HG02885 (cell line): ENCODE measurements at regions not wholly inside any gene's neighbourhood (a gene's known extent, or its start where the extent isn't known, plus 50 kb on each side); places are given as distances from the start of the nearest gene placed in this dataset.
A peak's percentile ranks its signal among the peaks of the same experiment; 100 is the strongest.

Experiments
- ATAC-seq: cut with Tn5 transposase; IDR thresholded peaks from one replicate; pipeline ENCODE4 v1.9.1; 2021; ENCODE audit warnings: mild to moderate bottlenecking; ENCODE audit not compliant: unreplicated experiment, poor library complexity

GRCh38 chr3:44068753-44069152, 172.9 kb upstream of the TOPAZ1 start:
- no peak for ATAC-seq

DNA sequence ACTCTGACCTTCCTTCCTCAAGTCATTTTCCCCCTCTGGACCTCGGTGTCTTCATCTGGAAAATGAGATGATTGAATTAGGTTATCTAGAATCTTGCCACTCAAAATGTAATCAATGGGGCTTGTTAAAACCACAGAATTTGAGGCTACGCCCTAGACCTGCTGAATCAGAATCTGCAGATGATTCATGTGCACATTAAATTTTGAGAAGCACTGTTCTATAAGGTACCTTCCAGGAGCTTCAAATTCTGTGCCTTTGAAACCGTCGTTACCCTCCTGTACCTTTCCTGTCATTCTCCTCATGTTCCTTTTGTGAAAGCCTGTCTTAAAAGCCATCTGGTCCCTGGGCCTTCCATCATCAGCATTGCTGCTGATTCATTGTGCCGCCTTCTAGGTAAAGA, 172.4 kb upstream of the TOPAZ1 start:
- ATAC-seq = no peak

- ATAC-seq = no peak
These were observed 170.7 kb upstream of the TOPAZ1 start for GRCh38 chr3:44070841-44071546.

- ATAC-seq = no peak
These were observed 168.8 kb upstream of the TOPAZ1 start for GRCh38 chr3:44072601-44073540.

- ATAC-seq = no peak
These were observed 167.5 kb upstream of the TOPAZ1 start for GRCh38 chr3:44074181-44074580.

GRCh38 chr3:44076221-44076829, 165.4 kb upstream of the TOPAZ1 start:
- ATAC-seq = no peak

- no peak for ATAC-seq
These were observed 164.4 kb upstream of the TOPAZ1 start for GRCh38 chr3:44077267-44077666.

GRCh38 chr3:44078863-44079262, 162.8 kb upstream of the TOPAZ1 start:
- ATAC-seq = no peak

- ATAC-seq = no peak
These were observed 161.8 kb upstream of the TOPAZ1 start for GRCh38 chr3:44079916-44080315.

DNA sequence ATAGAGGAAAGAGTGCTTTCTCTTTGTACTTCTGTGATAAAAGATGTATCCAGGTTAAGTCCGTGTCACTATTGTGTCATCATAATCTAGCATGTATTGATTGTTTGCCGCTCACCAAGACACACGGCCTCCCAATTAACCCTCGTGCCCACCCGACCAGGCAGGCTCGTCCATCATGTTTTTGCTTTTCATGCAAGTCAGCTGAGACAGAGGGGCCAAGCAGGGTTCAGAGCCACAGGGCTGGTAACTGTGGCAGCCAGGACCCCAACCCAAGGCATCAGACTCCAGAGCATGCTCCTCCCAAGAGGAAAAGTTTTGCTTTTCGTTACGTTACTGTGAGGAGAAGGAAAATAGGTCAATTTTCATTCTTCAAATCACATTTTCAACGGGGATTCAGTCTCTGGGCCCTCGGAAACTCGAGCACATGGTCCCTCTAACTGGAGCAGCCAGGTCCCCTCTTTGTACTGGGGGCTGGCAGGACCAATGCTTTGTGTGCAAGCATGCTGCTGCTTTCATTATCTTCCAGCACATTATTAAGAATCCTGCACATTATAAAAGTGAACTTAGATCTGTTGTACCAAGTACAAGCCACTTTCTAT, 161.1 kb upstream of the TOPAZ1 start:
- ATAC-seq = no peak

- no peak for ATAC-seq
These were observed 151.7 kb upstream of the TOPAZ1 start for GRCh38 chr3:44090036-44090435.

DNA sequence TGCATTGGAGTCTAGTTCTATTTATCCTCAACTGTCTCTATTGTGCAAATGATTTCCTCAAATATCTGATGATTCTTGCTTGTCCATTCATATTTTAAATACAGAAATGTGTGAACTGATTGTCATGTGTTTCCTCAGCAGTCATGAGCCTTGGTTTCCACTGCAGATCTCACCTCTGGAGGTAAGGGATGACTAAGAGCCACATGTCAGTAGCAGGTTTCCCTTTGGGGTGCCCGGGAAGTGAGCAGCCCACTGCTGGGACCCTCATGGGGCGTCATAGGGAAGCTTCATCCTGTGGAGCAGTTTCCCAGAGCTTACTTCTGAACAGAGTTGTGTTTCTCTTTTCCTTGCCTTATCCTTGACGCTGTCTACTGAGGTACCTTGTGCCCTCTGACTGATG, 149.2 kb upstream of the TOPAZ1 start:
- ATAC-seq = no peak

GRCh38 chr3:44093531-44093930, 148.2 kb upstream of the TOPAZ1 start:
- ATAC-seq = no peak

DNA sequence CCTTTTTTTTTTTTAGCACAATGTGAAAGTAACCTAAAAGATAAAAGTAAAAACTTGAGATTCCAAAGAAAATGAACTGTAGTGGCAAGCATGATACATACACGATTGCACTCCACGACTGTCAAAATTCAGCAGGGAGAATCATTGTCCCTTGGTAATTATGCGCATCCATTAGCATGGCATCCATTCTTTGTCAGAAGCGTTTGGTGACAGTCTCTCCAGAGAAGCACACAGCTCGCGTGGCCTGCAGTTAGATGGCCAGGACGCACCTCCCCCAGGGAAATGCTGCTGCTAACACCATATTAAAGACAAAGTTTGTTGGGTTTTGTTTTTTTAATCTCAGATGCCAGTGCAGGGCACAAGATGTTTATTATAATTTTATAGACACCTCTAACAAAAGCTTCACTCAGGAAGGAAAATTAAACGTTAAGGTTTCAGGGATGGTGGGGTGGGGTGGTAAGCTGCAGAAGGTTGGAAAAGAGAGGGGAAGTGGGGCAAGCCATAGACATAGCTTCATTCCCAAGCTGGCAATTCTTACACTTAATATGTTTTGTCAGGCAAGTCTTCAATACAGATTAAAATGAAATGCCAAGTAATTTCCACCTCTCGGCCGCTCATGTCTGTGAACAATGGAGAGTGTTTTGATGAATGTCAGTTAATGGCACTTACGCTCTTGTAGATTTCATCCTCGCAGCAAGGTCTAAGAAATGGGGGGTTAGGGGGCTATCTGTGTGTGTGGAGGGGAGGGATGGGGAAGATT, 142.8 kb upstream of the TOPAZ1 start:
- no peak for ATAC-seq

GRCh38 chr3:44099566-44100297, 142.0 kb upstream of the TOPAZ1 start:
- ATAC-seq = no peak

DNA sequence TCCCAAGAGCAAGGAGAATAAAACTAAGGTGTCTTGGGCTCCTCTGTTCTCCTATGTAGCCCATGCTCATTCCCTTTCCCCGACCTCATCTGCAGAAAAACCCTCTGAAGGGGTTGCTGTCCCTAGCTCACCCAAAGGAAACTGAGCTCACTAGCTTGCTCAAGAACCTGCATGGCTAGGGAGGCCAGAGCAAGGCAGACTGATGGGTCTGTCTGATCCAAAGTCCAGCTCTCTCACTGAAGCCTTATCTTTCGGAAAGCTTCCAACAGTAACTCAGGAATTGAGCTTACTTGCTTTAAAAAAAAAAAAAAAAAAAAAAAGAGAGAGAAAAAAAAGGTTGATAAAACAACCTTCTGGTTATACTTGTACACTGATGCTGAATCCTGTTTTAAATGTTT, 141.4 kb upstream of the TOPAZ1 start:
- no peak for ATAC-seq

- no peak for ATAC-seq
These were observed 137.6 kb upstream of the TOPAZ1 start for GRCh38 chr3:44104043-44104442.

- peak; percentile 91 for ATAC-seq
These were observed 136.9 kb upstream of the TOPAZ1 start for GRCh38 chr3:44104668-44105321.

GRCh38 chr3:44105571-44105970, 136.1 kb upstream of the TOPAZ1 start:
- no peak for ATAC-seq
